Effector memory CD8-positive, alpha-beta T cell (primary cell): ENCODE measurements at regions not wholly inside any gene's neighbourhood (a gene's known extent, or its start where the extent isn't known, plus 50 kb on each side); places are given as distances from the start of the nearest gene placed in this dataset.
A peak's percentile ranks its signal among the peaks of the same experiment; 100 is the strongest.
"Not testable (repeated sequence)": the region's sequence is repeated elsewhere in the genome, so short reads cannot be mapped to it uniquely, and the experiment has no call there.

Experiments used
- ATAC-seq: fragments of 150-1000 bp; cut with Tn5 transposase; replicated peaks from 2 replicates; pipeline ENCODE4 v1.10.0; 2021; ENCODE audit warnings: mild to moderate bottlenecking, moderate library complexity
- DNase-seq, 3 experiments: peaks; one replicate each; pipeline ENCODE4 v3.0.0; 2021
- H3K27ac Mint-ChIP-seq, 2 donors: one replicate each; pipeline ENCODE4 v1.8.0; 2022; ENCODE audit warnings: mild to moderate bottlenecking in 2 of 2, mixed read lengths in 2 of 2, moderate library complexity in 2 of 2
- H3K27me3 Mint-ChIP-seq, 2 donors: one replicate each; pipeline ENCODE4 v1.8.0; 2022; ENCODE audit warnings: mixed read lengths in 2 of 2
- H3K36me3 Mint-ChIP-seq: one replicate; pipeline ENCODE4 v1.8.0; 2022; ENCODE audit warnings: mild to moderate bottlenecking, moderate library complexity, mixed read lengths; ENCODE audit not compliant: insufficient read depth
- H3K4me1 Mint-ChIP-seq, 2 donors: one replicate each; pipeline ENCODE4 v1.8.0; 2022; ENCODE audit warnings: low read depth in 2 of 2, mixed read lengths in 2 of 2
- H3K4me3 Mint-ChIP-seq, 2 donors: one replicate each; pipeline ENCODE4 v1.8.0; 2022; ENCODE audit warnings: mild to moderate bottlenecking in 2 of 2, mixed read lengths in 2 of 2, moderate library complexity in 2 of 2
- H3K9me3 Mint-ChIP-seq, 2 donors: one replicate each; pipeline ENCODE4 v1.8.0; 2022; ENCODE audit warnings: mixed read lengths in 2 of 2

DNA sequence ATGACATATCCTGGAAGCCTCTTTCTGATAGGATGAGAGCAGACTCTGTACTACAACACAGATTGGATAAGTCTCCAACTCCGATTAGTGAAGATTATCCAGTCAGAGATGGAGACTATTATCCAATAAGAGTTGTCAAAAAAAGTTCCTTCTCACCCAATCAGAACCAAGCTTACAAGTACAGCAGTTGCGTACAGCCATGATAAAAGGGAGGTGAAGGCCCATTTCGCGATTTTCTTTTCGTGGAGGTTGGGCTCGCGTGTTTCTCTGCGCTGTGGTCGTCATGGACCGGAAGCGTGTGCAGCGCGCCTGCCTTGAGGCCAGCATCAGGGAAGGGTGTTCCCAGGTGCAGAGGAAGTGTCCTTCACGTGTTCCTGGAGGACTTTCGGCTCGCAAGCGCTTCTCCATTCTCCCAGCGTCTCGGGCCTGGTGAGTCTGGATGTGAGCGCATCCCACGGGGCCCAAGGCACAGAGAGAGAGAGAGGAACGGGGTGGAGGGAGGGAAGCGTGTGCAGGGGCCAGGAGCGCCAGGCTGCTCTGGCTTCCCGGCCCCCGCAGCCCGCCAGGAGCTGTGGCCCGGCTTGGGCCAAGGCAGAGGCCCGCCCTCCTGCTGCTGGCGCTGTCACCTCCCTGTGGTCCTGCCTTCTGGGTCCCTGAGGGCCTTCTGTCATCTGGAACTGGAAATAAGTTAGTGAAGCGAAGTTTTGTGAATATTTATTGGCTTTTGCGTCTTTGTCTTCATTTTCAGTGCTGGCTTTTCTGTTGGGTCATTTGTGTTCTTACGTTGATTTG lies 53.9 kb downstream of the CDRT15L2 start:
- not testable (repeated sequence) for H3K36me3 Mint-ChIP-seq, H3K9me3 Mint-ChIP-seq, H3K27me3 Mint-ChIP-seq, DNase-seq, H3K4me1 Mint-ChIP-seq, H3K4me3 Mint-ChIP-seq, ATAC-seq, H3K27ac Mint-ChIP-seq

- not testable (repeated sequence) for H3K9me3 Mint-ChIP-seq, DNase-seq, H3K36me3 Mint-ChIP-seq, H3K27ac Mint-ChIP-seq, H3K4me1 Mint-ChIP-seq, ATAC-seq, H3K27me3 Mint-ChIP-seq, H3K4me3 Mint-ChIP-seq
Measured at GRCh38 chr17:20640147-20640546, 60.6 kb downstream of the CDRT15L2 start.

DNA sequence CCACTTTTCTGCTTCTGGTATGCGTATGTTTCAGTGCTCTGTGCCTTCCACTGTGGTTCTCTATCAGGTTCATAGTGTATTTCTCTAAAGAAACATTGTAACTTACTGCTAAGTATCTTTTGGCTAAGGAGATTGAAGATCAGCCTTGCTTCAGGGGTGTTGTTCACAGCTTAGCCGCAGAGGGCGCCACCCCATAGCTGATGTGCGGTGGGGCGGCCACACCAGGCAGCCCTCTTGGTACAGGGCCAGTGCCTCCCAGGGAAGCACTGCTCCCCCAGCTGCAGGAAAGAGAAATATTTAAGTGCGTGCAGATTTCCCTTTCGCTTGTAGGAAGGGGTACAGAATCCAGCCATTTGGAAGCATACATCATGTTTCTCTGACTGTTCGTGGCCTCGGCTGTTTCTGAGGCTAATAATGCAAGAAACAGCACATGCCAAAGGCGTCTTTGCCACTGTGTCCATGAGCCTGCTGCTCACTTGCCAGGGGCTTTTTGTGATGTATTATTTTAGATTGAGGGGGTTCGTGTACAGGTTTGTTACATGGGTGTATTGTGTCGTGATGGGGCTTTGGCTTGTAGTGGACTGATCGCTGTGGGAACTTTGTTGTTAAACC lies 67.2 kb downstream of the CDRT15L2 start:
- H3K4me1 Mint-ChIP-seq, H3K36me3 Mint-ChIP-seq, H3K9me3 Mint-ChIP-seq, H3K27ac Mint-ChIP-seq, H3K4me3 Mint-ChIP-seq: not testable (repeated sequence)
- ATAC-seq: peak; percentile 61
- DNase-seq: peak; percentile 6 to 12 (median 12)
- H3K27me3 Mint-ChIP-seq: peaks cover 16 to 31% of the 10 kb centered on the region in 2 donors

DNA sequence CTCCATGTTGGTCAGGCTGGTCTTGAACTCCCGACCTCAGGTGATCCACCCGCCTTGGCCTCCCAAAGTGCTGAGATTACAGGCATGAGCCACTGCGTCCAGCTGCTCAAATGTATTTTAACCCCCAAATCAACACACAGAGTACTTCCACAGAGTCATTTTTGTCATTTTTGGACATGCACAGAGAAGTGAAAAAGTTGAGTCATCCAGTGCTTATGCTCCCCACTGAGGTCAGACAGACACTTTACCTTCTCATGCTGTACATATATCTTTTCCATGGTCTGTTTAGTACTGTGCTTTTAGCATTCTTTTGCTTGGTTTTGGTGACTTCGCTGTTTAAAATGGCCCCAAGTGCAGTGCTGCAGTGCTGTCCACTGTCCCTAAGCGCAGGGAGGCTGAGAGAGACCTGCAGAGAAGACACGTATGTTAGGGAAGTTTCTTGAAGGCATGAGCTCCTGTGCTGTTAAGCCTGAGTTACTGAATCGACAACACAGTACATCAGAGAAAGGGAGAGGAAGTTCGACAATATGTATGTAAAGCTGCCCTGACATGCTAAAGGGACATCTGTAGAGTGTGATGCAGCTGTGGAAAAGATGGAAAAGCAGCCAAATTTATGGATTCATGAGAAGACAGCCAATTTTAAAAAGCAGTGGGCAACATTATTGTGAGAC lies 69.7 kb downstream of the CDRT15L2 start:
- not testable (repeated sequence) for DNase-seq, H3K27ac Mint-ChIP-seq, H3K9me3 Mint-ChIP-seq, ATAC-seq, H3K36me3 Mint-ChIP-seq, H3K4me1 Mint-ChIP-seq, H3K4me3 Mint-ChIP-seq
- peaks cover 15 to 31% of the 10 kb centered on the region in 2 donors for H3K27me3 Mint-ChIP-seq

GRCh38 chr17:20651022-20651421 lies 71.5 kb downstream of the CDRT15L2 start:
- not testable (repeated sequence) for DNase-seq, H3K9me3 Mint-ChIP-seq, H3K4me1 Mint-ChIP-seq, H3K4me3 Mint-ChIP-seq, H3K27ac Mint-ChIP-seq, H3K36me3 Mint-ChIP-seq, ATAC-seq
- H3K27me3 Mint-ChIP-seq: peaks cover 9 to 26% of the 10 kb centered on the region in 2 donors

DNA sequence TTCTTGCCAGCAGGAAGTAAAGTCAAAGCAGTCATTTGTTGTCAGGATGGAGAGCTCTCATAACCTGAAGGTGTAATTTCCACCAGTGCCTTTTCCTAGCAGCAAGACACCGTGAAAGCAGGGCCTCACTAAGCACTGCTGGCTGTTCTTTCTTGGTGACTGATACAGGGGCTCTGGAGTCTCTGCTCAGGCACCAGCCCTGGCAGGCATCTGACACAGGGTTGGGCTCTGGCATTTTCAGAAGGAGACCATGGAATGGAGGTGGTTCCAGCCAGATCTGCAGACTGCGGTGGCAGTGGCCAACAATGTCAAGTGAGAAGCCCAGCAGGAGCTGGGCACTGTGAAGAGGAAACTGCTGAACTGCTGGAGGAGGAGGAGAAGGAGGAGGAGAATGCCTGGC lies 72.2 kb downstream of the CDRT15L2 start:
- H3K27me3 Mint-ChIP-seq: peaks cover 7 to 23% of the 10 kb centered on the region in 2 donors
- ATAC-seq, H3K36me3 Mint-ChIP-seq, H3K27ac Mint-ChIP-seq, H3K9me3 Mint-ChIP-seq, H3K4me3 Mint-ChIP-seq, DNase-seq, H3K4me1 Mint-ChIP-seq: not testable (repeated sequence)

DNA sequence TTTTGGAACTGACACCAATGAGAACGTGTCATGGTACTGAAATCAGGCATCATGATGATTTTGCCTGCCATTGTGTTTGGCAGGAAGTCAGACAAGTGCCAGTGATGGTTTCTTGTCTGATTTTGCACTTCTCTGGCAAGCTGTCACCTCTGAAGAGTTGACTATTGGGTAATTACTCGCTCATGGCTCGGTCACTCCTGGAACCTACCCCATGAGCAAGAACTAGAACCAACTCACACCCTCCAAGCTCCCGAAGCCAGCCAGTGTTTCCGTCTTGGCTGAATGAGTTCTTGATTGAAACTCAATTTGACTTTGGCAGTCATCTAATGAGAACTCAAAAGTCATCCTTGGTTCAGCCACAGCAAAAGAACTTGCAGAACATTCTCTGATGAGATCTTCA lies 73.9 kb downstream of the CDRT15L2 start:
- H3K27me3 Mint-ChIP-seq: peaks cover 0 to 11% of the 10 kb centered on the region in 2 donors
- not testable (repeated sequence) for H3K9me3 Mint-ChIP-seq, DNase-seq, H3K36me3 Mint-ChIP-seq, ATAC-seq, H3K27ac Mint-ChIP-seq, H3K4me1 Mint-ChIP-seq, H3K4me3 Mint-ChIP-seq

- not testable (repeated sequence) for H3K27me3 Mint-ChIP-seq, DNase-seq, H3K4me3 Mint-ChIP-seq, ATAC-seq, H3K36me3 Mint-ChIP-seq, H3K9me3 Mint-ChIP-seq, H3K4me1 Mint-ChIP-seq, H3K27ac Mint-ChIP-seq
Measured at GRCh38 chr17:20654114-20654513, 74.6 kb downstream of the CDRT15L2 start.

GRCh38 chr17:20654575-20654974 lies 75.1 kb downstream of the CDRT15L2 start:
- DNase-seq, H3K27ac Mint-ChIP-seq, H3K27me3 Mint-ChIP-seq, ATAC-seq, H3K4me1 Mint-ChIP-seq, H3K9me3 Mint-ChIP-seq, H3K36me3 Mint-ChIP-seq, H3K4me3 Mint-ChIP-seq: not testable (repeated sequence)

DNA sequence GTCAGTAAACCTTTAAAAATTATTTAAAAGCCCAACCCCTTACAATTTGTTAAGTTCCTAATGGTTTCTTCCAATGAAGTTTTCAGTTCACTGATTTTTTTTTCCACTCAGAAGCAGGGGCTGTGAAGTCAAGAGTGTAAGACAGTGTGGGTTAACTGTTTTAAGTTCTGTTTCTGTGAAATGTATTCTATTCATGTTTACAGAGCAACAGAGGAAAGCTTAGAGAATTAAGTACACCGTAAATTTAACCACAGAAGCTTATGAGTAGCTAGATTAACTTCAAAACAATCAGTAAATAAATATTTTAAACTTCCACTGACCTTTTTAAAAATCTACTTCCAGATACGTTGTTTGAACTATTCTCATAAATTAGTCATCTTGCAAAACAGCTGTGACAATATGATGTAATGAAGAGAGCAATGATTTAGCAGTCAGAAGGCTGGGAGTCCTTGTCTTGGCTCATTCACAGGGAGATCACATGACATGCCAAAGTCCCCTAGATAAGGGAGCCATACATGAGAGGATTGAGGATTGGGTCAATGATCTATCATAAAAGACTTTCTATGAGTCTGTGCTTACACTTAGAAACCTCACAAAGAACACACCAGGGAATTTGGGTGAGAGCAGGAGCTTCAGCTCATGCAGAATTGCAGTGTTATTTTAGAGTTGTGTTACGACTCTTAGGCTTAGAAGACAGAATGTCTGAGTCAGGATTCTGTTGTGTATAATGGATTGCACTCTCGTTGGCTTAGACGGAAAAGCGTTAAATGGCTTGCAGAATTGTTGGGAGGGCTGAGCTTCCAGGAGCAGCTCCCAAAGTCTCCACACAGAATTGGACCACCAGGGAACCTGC lies 85.8 kb downstream of the CDRT15L2 start:
- not testable (repeated sequence) for H3K9me3 Mint-ChIP-seq, H3K27ac Mint-ChIP-seq, H3K36me3 Mint-ChIP-seq, H3K4me1 Mint-ChIP-seq, H3K4me3 Mint-ChIP-seq, H3K27me3 Mint-ChIP-seq, ATAC-seq, DNase-seq

DNA sequence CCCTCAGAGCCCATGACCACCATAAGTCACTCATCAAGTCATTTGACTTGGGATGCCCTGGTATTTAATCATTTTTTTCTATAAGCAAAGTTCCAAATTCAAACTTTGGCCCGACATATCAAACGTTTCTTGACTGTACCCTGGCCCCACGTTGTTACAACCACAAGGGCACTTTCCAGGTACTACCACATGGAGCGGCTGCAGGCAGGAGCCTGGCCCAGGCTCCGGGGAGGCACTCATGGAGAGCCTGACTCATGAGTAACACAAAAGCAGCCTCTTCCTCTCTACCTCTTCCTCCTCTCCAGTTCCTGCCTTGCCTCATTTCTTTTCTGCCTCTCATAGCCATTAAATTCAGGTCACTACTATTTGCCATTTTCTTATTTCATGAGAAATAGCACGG lies 87.2 kb downstream of the CDRT15L2 start:
- not testable (repeated sequence) for DNase-seq, H3K9me3 Mint-ChIP-seq, H3K4me3 Mint-ChIP-seq, H3K27me3 Mint-ChIP-seq, H3K27ac Mint-ChIP-seq, H3K36me3 Mint-ChIP-seq, H3K4me1 Mint-ChIP-seq
- ATAC-seq: peak; percentile 22

- not testable (repeated sequence) for H3K36me3 Mint-ChIP-seq, H3K27ac Mint-ChIP-seq, DNase-seq, H3K27me3 Mint-ChIP-seq, ATAC-seq, H3K4me1 Mint-ChIP-seq, H3K9me3 Mint-ChIP-seq, H3K4me3 Mint-ChIP-seq
Measured at GRCh38 chr17:20667712-20668111, 88.2 kb downstream of the CDRT15L2 start.

GRCh38 chr17:20668316-20668715 lies 88.8 kb downstream of the CDRT15L2 start:
- H3K36me3 Mint-ChIP-seq, DNase-seq, H3K4me1 Mint-ChIP-seq, H3K9me3 Mint-ChIP-seq, H3K4me3 Mint-ChIP-seq, H3K27ac Mint-ChIP-seq, ATAC-seq, H3K27me3 Mint-ChIP-seq: not testable (repeated sequence)
